ENCODE measurements at regions not wholly inside any gene's neighbourhood (a gene's known extent, or its start where the extent isn't known, plus 50 kb on each side); places are given as distances from the start of the nearest gene placed in this dataset.

GRCh38 chr2:59530258-59530657, 1023.2 kb downstream of the BCL11A start:
- Histone ChIP-seq H3K36me3 (no peaks in the 10 kb centered on the region), H3K4me1 (no peaks in the 10 kb centered on the region), H3K4me3 (no peak overlapping the region), H3K9me3 (no peaks in the 10 kb centered on the region), H3K27me3 (no peaks in the 10 kb centered on the region), H3K27ac (no peak overlapping the region)
- DNase-seq (ENCODE audit: low spot score in 2 of 2), result no peak
- TF ChIP-seq POLR2AphosphoS5 (IDR thresholded peaks at IDR 0.05), result no peak
- no peak for TF ChIP-seq POLR2A (IDR thresholded peaks at IDR 0.05)
- TF ChIP-seq CTCF (IDR thresholded peaks at IDR 0.05), result no peak
- intact Hi-C loops (cut with DNase I; ENCODE audit: low total_unique reads), result no loop called here

- Histone ChIP-seq H3K36me3 (no peaks in the 10 kb centered on the region), H3K4me3 (no peak overlapping the region), H3K27me3 (no peaks in the 10 kb centered on the region), H3K4me1 (no peaks in the 10 kb centered on the region), H3K27ac (no peak overlapping the region), H3K9me3 (no peaks in the 10 kb centered on the region)
- TF ChIP-seq CTCF (IDR thresholded peaks at IDR 0.05), result no peak
- no peak for DNase-seq (ENCODE audit: low spot score in 2 of 2)
- intact Hi-C loops (cut with DNase I; ENCODE audit: low total_unique reads), result no loop called here
Observed at GRCh38 chr2:59529726-59530125, 1023.7 kb downstream of the BCL11A start.

GRCh38 chr2:59528525-59528924, 1024.9 kb downstream of the BCL11A start:
- intact Hi-C loops (cut with DNase I; ENCODE audit: low total_unique reads), result no loop called here
- H3K9me3 ChIP-seq, result no peaks in the 10 kb centered on the region
- TF ChIP-seq POLR2AphosphoS5 (IDR thresholded peaks at IDR 0.05) (no peak), POLR2A (IDR thresholded peaks at IDR 0.05) (no peak), CTCF (IDR thresholded peaks at IDR 0.05) (no peak)
- no peak overlapping the region for H3K27ac ChIP-seq
- no peaks in the 10 kb centered on the region for H3K27me3 ChIP-seq
- no peak overlapping the region for H3K4me3 ChIP-seq
- DNase-seq (ENCODE audit: low spot score in 2 of 2), result no peak
- no peaks in the 10 kb centered on the region for H3K4me1 ChIP-seq
- no peaks in the 10 kb centered on the region for H3K36me3 ChIP-seq

GRCh38 chr2:59502981-59503380, 1050.5 kb downstream of the BCL11A start:
- peaks cover 0 to 4% of the 10 kb centered on the region in 2 donors for H3K9me3 ChIP-seq
- intact Hi-C loops (cut with DNase I; ENCODE audit: low total_unique reads), result no loop called here
- no peak for DNase-seq (ENCODE audit: low spot score in 2 of 2)
- H3K27ac ChIP-seq, result no peak overlapping the region
- TF ChIP-seq CTCF (IDR thresholded peaks at IDR 0.05), result no peak
- no peak for TF ChIP-seq POLR2A (IDR thresholded peaks at IDR 0.05)
- no peak for TF ChIP-seq POLR2AphosphoS5 (IDR thresholded peaks at IDR 0.05)
- H3K4me1 ChIP-seq, result no peaks in the 10 kb centered on the region
- no peak overlapping the region for H3K4me3 ChIP-seq
- H3K36me3 ChIP-seq, result no peaks in the 10 kb centered on the region
- no peaks in the 10 kb centered on the region for H3K27me3 ChIP-seq

GRCh38 chr2:59490994-59491393, 1062.5 kb downstream of the BCL11A start:
- H3K4me1 ChIP-seq, result no peaks in the 10 kb centered on the region
- TF ChIP-seq POLR2A (IDR thresholded peaks at IDR 0.05) (no peak), CTCF (IDR thresholded peaks at IDR 0.05) (no peak), POLR2AphosphoS5 (IDR thresholded peaks at IDR 0.05) (no peak)
- intact Hi-C loops (cut with DNase I; ENCODE audit: low total_unique reads), result no loop called here

More at GRCh38 chr2:59490994-59491393, 1062.5 kb downstream of the BCL11A start:
- peaks cover 0 to 12% of the 10 kb centered on the region in 2 donors for H3K9me3 ChIP-seq
- H3K27ac ChIP-seq, result no peak overlapping the region
- no peak for DNase-seq (ENCODE audit: low spot score in 2 of 2)
- H3K4me3 ChIP-seq, result no peak overlapping the region
- H3K36me3 ChIP-seq, result no peaks in the 10 kb centered on the region
- H3K27me3 ChIP-seq, result no peaks in the 10 kb centered on the region
